Stimulated activated CD8-positive, alpha-beta memory T cell treated with anti-CD3 and anti-CD28 coated beads, Interleukin-7, amount 100 ng/mL, for 1 hour (primary cell): ENCODE measurements at regions not wholly inside any gene's neighbourhood (a gene's known extent, or its start where the extent isn't known, plus 50 kb on each side); places are given as distances from the start of the nearest gene placed in this dataset.

Source experiments
- DNase-seq, 2 donors: peaks; one replicate each; pipeline ENCODE4 v3.0.0-alpha.2; 2020; ENCODE audit warnings: low read depth in 2 of 2

- no peak for DNase-seq
These were observed 415.9 kb downstream of the SLITRK6 start for GRCh38 chr13:85383291-85383690.

- DNase-seq: no peak
These were observed 418.1 kb downstream of the SLITRK6 start for GRCh38 chr13:85381082-85381481.

DNA sequence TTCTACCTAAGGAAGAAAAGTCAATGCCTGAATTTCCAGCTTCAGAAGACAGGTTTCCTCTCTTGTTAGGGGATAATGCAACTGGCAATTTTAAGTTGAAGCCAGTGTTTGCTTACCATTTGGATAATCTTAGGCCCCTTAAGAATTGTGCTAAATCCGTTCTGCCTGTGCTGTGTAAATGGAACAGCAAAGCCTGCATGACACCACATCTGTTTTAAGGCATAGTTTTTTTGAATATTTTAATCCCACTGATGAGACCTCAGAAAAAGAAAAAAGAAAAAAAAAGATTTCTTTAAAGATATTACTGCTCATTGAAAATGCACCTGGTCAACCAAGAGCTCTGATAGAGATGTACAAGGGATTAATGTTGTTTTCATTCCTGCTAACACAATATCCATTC is 419.2 kb downstream of the SLITRK6 start:
- no peak for DNase-seq

GRCh38 chr13:85379433-85379832 is 419.8 kb downstream of the SLITRK6 start:
- no peak for DNase-seq

GRCh38 chr13:85377783-85378182 is 421.4 kb downstream of the SLITRK6 start:
- no peak for DNase-seq

DNA sequence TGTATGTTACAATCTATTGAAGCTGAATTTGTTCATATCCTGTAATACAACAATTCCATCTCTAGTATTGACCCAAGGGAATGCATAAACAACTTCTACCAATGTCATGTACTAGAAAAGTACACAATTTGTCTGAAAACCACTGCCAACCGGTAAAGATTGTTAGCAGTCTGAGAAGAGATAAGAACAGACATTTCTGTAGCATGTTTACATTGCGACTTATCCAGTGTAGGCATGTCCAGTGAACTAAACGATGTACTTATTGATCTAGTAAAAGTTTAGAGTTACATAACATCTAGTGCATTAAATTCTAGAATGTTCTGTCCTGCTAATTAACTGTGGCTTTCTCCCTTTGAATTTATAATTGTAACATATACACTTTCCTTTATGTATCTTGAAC is 425.9 kb downstream of the SLITRK6 start:
- DNase-seq: no peak

DNA sequence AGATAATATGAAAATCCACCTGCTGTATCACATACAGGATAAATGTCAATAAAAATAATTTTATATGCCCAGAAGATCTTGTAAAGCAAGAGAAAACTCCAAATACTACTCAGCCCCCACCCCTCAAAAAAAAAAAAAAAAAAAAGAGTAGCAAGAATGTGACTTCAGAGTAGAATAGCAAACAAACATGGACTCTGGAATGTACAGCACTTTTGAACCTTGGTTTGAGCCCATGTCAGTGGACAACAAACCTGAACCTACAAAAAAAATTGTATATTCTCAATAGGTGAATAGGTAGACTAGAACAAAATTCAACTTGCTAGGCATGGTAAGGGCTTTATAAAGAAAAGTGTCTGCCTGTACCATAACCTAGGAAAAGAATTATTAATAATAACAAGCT is 428.0 kb downstream of the SLITRK6 start:
- no peak for DNase-seq

DNA sequence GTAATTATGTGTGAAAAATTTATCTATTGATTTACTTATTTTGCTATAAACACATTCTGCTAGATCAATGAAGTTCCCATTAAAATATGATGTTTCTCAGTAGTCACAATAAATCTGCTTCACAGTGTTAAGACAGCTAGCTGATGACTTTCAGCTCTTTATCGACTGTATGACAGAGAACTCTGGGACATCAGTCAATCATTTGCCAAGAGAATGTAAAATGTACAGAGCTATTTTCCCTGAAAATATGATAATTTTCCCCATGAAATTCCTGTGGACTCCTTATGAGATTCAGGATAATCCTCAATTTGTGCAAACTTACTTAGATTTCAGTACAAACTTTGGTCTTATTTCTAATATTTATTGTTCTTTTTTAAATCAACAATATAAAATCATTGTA is 430.5 kb downstream of the SLITRK6 start:
- DNase-seq: no peak

GRCh38 chr13:85367887-85368286 is 431.3 kb downstream of the SLITRK6 start:
- no peak for DNase-seq

DNA sequence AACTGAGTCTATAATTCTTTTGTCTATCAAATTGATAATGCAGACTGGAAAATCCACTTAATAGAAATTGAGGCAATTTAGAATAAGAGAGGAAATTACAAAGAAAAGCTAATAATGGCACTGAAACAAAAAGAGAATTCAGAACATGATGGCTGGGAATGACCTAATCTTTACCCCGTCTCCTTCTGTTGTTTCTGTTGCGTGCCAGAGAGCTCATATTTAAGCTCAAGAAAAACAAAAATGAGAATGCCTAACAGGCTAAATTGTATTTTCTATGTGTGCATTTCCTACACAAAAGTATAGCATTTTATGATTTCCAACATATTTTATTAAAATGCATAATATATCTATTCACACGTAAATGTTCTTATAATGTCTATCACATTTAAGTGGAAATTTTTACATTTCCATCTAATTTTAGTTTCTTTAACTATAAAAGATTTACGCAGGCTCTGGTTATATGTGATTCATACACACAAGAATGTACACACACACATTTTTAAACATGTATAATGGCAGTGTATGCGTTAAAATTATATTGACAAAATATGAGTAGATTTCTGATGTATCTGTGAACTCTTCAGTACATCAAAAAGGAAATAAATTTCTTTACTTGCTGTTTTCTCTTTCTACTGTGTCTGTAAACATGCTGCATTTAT is 432.3 kb downstream of the SLITRK6 start:
- no peak for DNase-seq

GRCh38 chr13:85363504-85363903 is 435.7 kb downstream of the SLITRK6 start:
- DNase-seq: no peak

GRCh38 chr13:85362980-85363379 is 436.2 kb downstream of the SLITRK6 start:
- DNase-seq: no peak

- DNase-seq: no peak
These were observed 452.0 kb downstream of the SLITRK6 start for GRCh38 chr13:85347251-85347650.

DNA sequence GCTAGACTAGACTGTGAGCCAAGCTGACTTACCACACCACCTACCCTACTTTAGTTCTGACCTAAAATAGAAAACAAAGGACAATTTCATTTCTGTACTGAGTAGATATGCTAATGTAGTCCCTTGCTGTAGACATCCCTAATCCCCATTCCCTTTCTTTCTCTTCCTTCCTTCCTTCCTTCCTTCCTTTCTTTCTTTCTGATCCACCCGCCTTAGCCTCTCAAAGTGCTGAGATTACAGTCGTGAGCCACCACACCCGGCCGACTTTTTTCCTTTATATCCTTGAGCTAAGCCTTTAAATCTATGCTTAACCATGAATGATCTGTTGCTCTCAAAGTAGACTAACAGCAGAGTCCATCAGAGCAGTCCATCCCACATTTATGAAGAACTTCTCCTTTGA is 465.0 kb downstream of the SLITRK6 start:
- no peak for DNase-seq

GRCh38 chr13:85333506-85334020 is 465.7 kb downstream of the SLITRK6 start:
- no peak for DNase-seq

DNA sequence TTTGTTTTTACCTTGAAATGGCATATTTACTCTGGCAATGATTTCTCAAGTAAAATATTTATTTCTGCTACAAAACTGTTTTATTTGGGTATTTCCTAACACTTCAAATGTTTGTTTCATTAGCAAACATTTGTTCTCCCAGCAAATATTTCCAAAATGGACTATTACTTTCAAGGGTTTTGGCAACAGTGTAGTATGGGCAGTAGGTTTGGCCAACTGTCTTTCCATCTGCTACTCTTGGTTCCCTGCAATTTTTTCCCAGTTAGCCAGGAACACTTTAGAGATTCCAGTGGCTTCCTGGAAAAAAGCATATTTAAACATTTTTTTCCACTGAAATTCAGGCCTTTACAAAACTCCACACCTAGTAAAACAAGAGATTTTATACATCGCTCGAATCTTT is 466.6 kb downstream of the SLITRK6 start:
- DNase-seq: no peak

DNA sequence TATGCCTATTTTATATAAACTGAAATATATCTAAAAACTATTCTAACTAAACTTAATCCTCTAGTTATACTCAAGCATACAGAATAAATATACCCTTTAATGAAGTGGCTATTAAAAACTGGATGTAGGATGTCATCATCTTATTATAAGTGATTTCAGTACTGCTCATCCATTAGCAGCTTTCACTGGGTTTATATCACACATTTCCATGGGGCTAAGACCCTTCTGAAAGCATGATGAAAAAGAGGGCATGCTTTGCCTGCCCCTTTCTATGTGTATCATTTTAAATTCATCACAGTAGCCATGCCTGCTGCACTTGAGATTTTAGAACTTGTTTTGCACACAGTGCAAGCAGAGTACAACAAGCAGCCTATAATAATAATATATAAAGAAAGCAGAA is 477.5 kb downstream of the SLITRK6 start:
- DNase-seq: no peak

- DNase-seq: no peak
These were observed 481.4 kb downstream of the SLITRK6 start for GRCh38 chr13:85317781-85318180.

- DNase-seq: no peak
These were observed 482.7 kb downstream of the SLITRK6 start for GRCh38 chr13:85316506-85317025.

DNA sequence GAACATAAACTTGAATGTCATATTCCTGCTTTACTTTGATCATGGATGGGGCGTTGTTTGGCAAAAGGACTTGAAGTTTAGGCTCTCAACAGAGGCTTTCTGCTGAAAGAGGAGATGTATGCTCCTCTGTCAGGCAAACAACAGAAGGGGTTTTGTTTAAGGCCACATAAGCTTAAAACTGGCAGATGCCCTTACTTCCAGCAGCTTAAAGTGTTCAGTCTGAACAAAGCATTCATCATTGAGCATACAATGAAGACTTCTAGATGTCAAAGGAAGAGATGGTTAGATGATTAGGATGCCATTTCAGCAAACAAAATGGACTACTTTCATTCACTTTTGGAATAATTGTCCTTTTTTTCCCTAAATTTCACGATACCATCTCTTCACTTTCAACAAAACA is 484.5 kb downstream of the SLITRK6 start:
- DNase-seq: no peak

DNA sequence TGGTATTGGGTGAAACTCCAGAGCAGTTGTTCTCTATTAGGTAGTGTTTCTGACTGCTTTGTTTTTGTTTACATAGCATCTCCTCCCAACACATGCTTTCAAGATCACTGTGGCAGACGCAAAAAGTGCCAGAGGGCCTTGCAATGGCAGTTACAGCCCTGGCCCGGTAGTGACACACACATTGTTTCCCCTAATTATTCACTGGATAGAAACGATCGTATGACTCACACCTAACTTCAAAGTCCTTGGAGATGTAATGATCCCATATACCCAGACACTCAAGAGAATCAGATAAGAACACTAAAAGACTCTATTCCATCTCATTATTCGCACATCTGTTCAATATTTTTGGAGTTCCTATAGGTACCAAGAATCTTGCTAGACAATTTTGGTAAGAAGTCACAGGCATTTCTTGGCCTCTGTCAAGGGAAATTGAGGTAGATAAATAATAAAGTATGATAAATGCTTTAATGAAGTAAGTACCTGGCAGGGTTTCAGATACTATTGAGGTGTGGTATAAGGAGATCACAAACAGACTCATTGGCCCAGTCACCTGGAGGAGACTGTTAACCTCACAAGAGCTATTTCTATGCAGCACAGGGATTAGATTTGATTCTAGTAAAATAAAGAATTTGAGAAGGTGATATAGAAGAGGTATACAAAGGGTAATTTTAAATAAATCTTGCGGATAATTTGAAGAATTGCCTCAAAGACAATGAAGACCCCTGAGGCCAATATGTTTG is 485.3 kb downstream of the SLITRK6 start:
- DNase-seq: no peak

DNA sequence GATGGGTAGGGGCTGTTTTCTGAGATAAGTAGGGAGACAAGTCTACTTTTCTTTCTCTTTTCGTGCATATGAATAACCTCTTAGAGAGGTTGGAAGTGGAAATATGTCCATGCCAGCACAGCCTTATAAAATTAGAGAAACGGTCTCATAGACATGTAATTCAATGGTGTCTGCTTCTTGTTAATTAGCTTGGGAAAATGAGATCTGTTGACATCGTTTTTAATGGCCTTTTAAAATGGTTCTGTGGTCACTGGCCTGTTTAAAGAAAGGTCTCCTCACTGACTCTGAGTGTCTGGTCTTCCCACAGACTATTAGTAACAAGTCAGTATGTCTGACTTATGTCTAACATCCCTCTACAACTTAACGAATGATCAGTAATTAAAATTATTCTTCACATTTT is 487.1 kb downstream of the SLITRK6 start:
- DNase-seq: no peak

GRCh38 chr13:85303630-85304029 is 495.6 kb downstream of the SLITRK6 start:
- DNase-seq: no peak
